Thoracic aorta (tissue), 2 donors: ENCODE measurements at regions not wholly inside any gene's neighbourhood (a gene's known extent, or its start where the extent isn't known, plus 50 kb on each side); places are given as distances from the start of the nearest gene placed in this dataset.

Experiments used
- ATAC-seq: fragments of 150-250 bp; one replicate; pipeline ENCODE4 v1.8.0; 2017; ENCODE audit warnings: low read depth; ENCODE audit not compliant: insufficient number of reproducible peaks, low FRiP score
- DNase-seq: peaks from one replicate; pipeline ENCODE4 v3.0.0-alpha.2; 2020; ENCODE audit warnings: low spot score
- H3K27ac ChIP-seq, 2 donors: fragments of 200-600 bp; sonication (generic); 1 replicate in 1 of 2; 2 replicates in 1 of 2; pipeline ENCODE4 v1.5.1; 2016; ENCODE audit warnings: mild to moderate bottlenecking in 2 of 2, moderate library complexity in 2 of 2
- H3K27me3 ChIP-seq: fragments of 200-600 bp; sonication (generic); replicated peaks from 2 replicates; pipeline ENCODE4 v1.6.0; 2016; ENCODE audit warnings: mild to moderate bottlenecking; ENCODE audit not compliant: insufficient read depth
- H3K36me3 ChIP-seq: fragments of 200-600 bp; sonication (generic); one replicate; pipeline ENCODE4 v1.5.1; 2016
- H3K4me1 ChIP-seq, 2 donors: fragments of 200-600 bp; sonication (generic); 1 replicate in 1 of 2; 2 replicates in 1 of 2; pipeline versions ENCODE4 v1.5.1 to v1.6.0; 2016; ENCODE audit warnings: low read depth in 2 of 2, mild to moderate bottlenecking in 1 of 2; ENCODE audit not compliant: control insufficient read depth in 1 of 2
- H3K4me3 ChIP-seq: fragments of 200-600 bp; sonication (generic); 2 replicates; pipeline ENCODE4 v1.5.1; 2016; ENCODE audit warnings: mild to moderate bottlenecking
- H3K9me3 ChIP-seq: fragments of 200-600 bp; sonication (generic); 2 replicates; pipeline ENCODE4 v1.5.1; 2016
- TF ChIP-seq, protein P1 (sequence below): fragments of 200-600 bp; sonication (generic); IDR thresholded peaks from one replicate; pipeline ENCODE4 v1.5.1; 2019; ENCODE audit warnings: antibody characterized with exemption

DNA sequence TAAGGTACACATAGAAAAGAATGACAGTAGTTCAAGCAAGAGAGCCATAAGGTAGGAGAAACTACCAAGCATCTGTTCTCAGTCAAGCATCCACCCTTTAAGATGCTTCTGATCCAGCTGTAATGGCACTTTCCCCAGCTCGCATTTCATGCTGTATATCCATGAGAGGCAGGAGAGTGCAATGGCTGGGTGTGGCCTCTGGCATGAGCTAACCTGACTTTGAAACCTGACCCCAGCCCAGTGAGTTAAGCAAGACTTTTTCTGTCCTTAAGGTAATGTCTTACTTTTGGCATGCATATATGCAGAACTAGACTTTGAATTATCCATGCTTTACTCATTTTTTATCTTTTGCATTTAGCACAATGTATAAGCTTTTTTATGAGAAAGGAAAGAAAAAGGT is 79.8 kb upstream of the CNTN5 start:
- Histone ChIP-seq H3K9me3 (no peaks in the 10 kb centered on the region), H3K4me1 (no peaks in the 10 kb centered on the region), H3K36me3 (no peaks in the 10 kb centered on the region), H3K4me3 (no peak overlapping the region), H3K27ac (no peak overlapping the region), H3K27me3 (no peaks in the 10 kb centered on the region)
- ATAC-seq: no peak
- no peak for DNase-seq
- TF ChIP-seq, protein P1, sequence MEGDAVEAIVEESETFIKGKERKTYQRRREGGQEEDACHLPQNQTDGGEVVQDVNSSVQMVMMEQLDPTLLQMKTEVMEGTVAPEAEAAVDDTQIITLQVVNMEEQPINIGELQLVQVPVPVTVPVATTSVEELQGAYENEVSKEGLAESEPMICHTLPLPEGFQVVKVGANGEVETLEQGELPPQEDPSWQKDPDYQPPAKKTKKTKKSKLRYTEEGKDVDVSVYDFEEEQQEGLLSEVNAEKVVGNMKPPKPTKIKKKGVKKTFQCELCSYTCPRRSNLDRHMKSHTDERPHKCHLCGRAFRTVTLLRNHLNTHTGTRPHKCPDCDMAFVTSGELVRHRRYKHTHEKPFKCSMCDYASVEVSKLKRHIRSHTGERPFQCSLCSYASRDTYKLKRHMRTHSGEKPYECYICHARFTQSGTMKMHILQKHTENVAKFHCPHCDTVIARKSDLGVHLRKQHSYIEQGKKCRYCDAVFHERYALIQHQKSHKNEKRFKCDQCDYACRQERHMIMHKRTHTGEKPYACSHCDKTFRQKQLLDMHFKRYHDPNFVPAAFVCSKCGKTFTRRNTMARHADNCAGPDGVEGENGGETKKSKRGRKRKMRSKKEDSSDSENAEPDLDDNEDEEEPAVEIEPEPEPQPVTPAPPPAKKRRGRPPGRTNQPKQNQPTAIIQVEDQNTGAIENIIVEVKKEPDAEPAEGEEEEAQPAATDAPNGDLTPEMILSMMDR: no peak

DNA sequence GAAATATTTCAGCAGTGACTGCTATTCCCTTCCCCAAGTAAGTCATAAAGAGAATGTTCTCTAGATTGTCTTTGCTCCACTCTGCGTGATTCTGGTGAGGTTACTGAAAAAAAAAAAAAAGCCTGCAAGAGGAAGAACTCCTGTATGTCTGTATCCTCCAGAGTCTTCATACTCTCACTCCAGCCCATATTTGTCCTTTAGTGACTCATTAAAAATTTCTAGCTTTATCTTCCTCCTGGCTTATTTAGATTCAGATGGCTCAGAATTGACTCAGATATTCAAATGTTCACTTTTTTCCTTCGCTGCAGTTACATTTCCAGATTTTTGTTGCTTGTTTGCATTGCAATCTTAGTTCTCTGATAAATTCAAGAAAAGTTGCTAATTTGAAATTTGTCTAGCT is 76.3 kb upstream of the CNTN5 start:
- Histone ChIP-seq H3K36me3 (no peaks in the 10 kb centered on the region), H3K4me3 (no peak overlapping the region), H3K9me3 (no peaks in the 10 kb centered on the region), H3K27me3 (no peaks in the 10 kb centered on the region), H3K4me1 (no peaks in the 10 kb centered on the region), H3K27ac (no peak overlapping the region)
- no peak for DNase-seq
- no peak for ATAC-seq
- TF ChIP-seq, protein P1: no peak

GRCh38 chr11:98952107-98952506 is 68.6 kb upstream of the CNTN5 start:
- Histone ChIP-seq H3K9me3 (no peaks in the 10 kb centered on the region), H3K27me3 (no peaks in the 10 kb centered on the region), H3K36me3 (no peaks in the 10 kb centered on the region), H3K27ac (no peak overlapping the region), H3K4me1 (no peaks in the 10 kb centered on the region), H3K4me3 (no peak overlapping the region)
- ATAC-seq (no peak), DNase-seq (no peak)
- TF ChIP-seq, protein P1: no peak

DNA sequence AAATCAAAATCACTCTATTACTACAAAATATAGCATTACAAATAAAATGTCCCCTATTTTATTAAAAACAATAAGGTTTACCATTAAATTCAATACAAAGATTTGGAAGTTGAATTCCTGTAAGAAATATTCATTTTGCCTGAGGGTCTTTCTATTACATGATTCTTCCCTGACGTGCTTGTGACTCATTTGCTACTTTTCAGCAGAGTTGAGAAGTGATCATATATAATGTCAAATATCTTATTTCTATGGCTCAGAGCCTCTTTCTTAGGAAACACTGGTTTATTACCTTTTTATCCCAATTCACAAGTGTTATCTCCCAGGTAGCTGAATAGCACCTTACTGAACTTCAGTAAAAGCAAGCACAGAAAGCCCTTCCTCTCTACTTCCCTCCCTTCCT is 65.2 kb upstream of the CNTN5 start:
- Histone ChIP-seq H3K9me3 (no peaks in the 10 kb centered on the region), H3K4me3 (no peak overlapping the region), H3K27ac (no peak overlapping the region), H3K36me3 (no peaks in the 10 kb centered on the region), H3K4me1 (no peaks in the 10 kb centered on the region), H3K27me3 (no peaks in the 10 kb centered on the region)
- TF ChIP-seq, protein P1: no peak
- no peak for DNase-seq
- no peak for ATAC-seq

DNA sequence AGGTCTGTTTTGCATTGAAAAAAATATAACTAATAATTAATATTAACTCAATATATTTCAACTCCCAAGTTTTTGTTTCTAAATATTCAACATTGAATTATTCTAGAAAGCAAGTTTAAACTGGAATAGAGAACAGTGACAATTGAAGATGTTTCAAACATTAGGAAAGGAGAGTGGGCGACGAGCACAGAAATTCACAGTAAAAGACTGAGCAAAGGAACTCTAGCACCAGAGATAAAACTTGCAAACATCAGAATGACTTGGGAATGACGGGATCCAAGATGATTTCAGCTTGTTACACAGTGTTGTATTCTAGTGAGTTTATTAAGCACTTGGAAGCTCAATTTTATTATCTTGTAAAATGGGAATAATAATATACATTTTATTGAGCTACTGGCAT is 56.6 kb upstream of the CNTN5 start:
- ATAC-seq: no peak

More for the DNA sequence above, 56.6 kb upstream of the CNTN5 start:
- DNase-seq: no peak
- no peaks in the 10 kb centered on the region for H3K27me3 ChIP-seq
- H3K36me3 ChIP-seq: no peaks in the 10 kb centered on the region
- H3K4me3 ChIP-seq: no peak overlapping the region
- H3K4me1 ChIP-seq: no peaks in the 10 kb centered on the region
- H3K9me3 ChIP-seq: no peaks in the 10 kb centered on the region
- H3K27ac ChIP-seq: no peak overlapping the region
- TF ChIP-seq, protein P1: no peak
